ENCODE measurements at regions not wholly inside any gene's neighbourhood (a gene's known extent, or its start where the extent isn't known, plus 50 kb on each side); places are given as distances from the start of the nearest gene placed in this dataset.

- no peak overlapping the region for H3K27ac Mint-ChIP-seq
- H3K27me3 Mint-ChIP-seq = no peaks in the 10 kb centered on the region
- H3K4me1 Mint-ChIP-seq = no peaks in the 10 kb centered on the region
- ATAC-seq (no peak), DNase-seq (no peak)
- H3K4me3 Mint-ChIP-seq = no peak overlapping the region
- H3K9me3 Mint-ChIP-seq = peaks cover 0 to 13% of the 10 kb centered on the region in 2 donors
These were observed 190.6 kb downstream of the RAD51AP2 start for GRCh38 chr2:17327649-17328048.

DNA sequence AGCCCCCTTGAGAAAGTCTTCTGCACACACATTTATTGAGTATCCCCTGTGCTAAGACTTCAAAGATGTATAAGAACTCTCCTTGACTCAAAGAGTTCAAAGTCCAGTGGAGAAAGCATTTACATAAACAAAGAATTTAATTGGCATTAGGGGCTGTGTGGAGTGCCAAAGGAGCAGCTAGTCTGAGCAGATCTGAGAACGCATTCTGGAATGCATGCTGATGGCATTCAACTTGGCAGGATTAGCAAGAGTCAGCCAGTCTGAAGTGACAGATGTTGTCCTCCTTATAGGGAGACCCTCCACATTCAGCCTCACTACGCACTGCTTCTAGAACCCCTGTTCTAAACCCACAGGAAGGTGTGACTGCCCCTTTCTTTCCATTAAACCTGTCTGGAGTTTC is 191.5 kb downstream of the RAD51AP2 start:
- no peak overlapping the region for H3K4me3 Mint-ChIP-seq
- DNase-seq = no peak
- ATAC-seq = no peak
- no peak overlapping the region for H3K27ac Mint-ChIP-seq
- no peaks in the 10 kb centered on the region for H3K4me1 Mint-ChIP-seq
- H3K27me3 Mint-ChIP-seq = no peaks in the 10 kb centered on the region
- H3K9me3 Mint-ChIP-seq = peaks cover 0 to 13% of the 10 kb centered on the region in 2 donors

DNA sequence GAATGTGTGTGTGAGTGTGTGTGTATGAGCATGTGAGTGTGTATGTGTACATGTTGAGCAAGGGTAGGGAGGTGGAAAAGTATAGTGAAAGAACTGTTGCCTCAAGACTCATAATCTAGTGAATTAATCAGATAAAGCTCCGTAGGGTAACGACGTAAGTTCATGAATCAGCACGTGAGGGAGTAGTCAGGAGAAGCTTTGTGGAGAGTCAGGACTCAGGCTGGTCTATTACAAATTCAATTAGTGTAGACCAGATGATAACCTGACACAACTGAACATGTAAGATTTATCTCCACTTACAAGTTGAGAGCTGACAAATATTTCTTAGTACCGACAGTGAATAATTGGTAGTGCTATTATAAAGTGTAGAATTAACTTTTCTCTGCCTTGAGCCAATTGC is 194.5 kb downstream of the RAD51AP2 start:
- Mint-ChIP-seq H3K4me3 (no peak overlapping the region), H3K9me3 (peaks cover 6 to 7% of the 10 kb centered on the region in 2 donors), H3K27me3 (no peaks in the 10 kb centered on the region), H3K27ac (no peak overlapping the region), H3K4me1 (no peaks in the 10 kb centered on the region)
- ATAC-seq (no peak), DNase-seq (no peak)

DNA sequence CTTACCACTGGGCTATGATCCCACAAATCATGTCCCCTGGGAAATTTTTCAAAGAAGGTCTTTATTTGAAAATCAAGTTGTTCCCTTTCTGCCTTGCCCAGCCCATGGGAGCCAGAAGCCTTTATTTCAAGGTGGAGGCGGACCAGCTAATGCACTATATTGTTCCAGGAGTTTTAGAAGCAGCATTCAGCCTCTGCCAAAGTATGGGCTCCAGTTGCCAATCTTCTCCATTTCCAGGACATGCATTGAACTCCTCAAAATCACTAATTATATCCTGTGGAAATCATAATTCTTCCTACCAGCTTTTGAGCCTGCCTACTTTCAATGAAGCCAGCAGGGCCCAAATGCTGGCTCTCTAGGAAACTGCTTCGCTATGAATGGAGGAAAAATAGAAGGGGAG is 195.8 kb downstream of the RAD51AP2 start:
- H3K27ac Mint-ChIP-seq = no peak overlapping the region
- no peaks in the 10 kb centered on the region for H3K27me3 Mint-ChIP-seq
- DNase-seq = no peak
- H3K4me1 Mint-ChIP-seq = no peaks in the 10 kb centered on the region
- H3K4me3 Mint-ChIP-seq = no peak overlapping the region
- no peak for ATAC-seq
- peaks cover 6 to 7% of the 10 kb centered on the region in 2 donors for H3K9me3 Mint-ChIP-seq

DNA sequence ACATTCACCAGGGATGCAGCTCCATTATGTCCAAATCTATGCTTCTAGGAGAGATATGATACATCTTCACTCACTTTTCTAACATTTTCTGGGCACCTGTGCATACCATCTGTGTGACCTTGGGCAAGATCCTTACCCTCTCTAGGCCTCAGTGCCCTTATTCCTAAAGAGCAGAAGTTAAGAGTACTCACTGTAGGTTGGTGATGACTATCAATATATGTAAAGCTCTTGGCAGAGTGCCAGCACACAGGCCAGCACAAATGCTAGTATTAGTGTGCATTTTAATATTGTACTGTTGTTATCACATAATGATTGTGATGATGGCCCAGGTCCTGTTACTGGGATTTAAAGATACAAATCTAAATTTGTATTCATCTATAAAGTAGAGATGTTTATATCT is 199.2 kb downstream of the RAD51AP2 start:
- Mint-ChIP-seq H3K4me1 (no peaks in the 10 kb centered on the region), H3K27ac (no peak overlapping the region), H3K27me3 (no peaks in the 10 kb centered on the region), H3K4me3 (no peak overlapping the region), H3K9me3 (peaks cover 0 to 7% of the 10 kb centered on the region in 2 donors)
- no peak for ATAC-seq
- no peak for DNase-seq

- no peak overlapping the region for H3K4me3 Mint-ChIP-seq
- peaks cover 0 to 7% of the 10 kb centered on the region in 2 donors for H3K9me3 Mint-ChIP-seq
These were observed 200.2 kb downstream of the RAD51AP2 start for GRCh38 chr2:17318013-17318412.

GRCh38 chr2:17317439-17317976 is 200.7 kb downstream of the RAD51AP2 start:
- Mint-ChIP-seq H3K27ac (no peak overlapping the region), H3K9me3 (peaks cover 0 to 7% of the 10 kb centered on the region in 2 donors), H3K27me3 (no peaks in the 10 kb centered on the region), H3K4me3 (no peak overlapping the region), H3K4me1 (no peaks in the 10 kb centered on the region)
- ATAC-seq = no peak
- no peak for DNase-seq

More at GRCh38 chr2:17318013-17318412, 200.2 kb downstream of the RAD51AP2 start:
- no peak for ATAC-seq
- no peaks in the 10 kb centered on the region for H3K4me1 Mint-ChIP-seq
- no peaks in the 10 kb centered on the region for H3K27me3 Mint-ChIP-seq
- DNase-seq = no peak
- no peak overlapping the region for H3K27ac Mint-ChIP-seq

DNA sequence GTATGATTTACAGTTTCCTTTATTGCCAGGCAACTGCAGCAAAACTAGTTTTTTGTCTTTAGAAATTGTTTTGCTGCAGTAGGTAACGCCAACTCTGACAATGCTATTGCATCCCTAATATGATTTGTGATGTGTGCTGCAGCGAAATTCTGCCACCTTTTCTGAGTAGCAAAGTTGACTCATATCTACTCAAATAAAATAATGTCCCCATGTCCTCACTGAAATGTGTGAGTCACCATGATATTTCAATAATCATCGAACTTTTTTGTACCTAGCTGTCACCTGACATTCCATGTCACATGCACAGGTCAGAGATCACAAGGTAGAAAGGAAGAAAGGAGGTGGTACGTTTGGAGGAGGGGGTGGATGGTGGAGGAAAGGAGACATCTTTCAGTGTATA is 205.0 kb downstream of the RAD51AP2 start:
- Mint-ChIP-seq H3K9me3 (peaks cover 0 to 2% of the 10 kb centered on the region in 2 donors), H3K4me3 (no peak overlapping the region), H3K27ac (no peak overlapping the region), H3K4me1 (no peaks in the 10 kb centered on the region), H3K27me3 (peaks cover 8% of the 10 kb centered on the region)
- ATAC-seq = no peak
- no peak for DNase-seq

DNA sequence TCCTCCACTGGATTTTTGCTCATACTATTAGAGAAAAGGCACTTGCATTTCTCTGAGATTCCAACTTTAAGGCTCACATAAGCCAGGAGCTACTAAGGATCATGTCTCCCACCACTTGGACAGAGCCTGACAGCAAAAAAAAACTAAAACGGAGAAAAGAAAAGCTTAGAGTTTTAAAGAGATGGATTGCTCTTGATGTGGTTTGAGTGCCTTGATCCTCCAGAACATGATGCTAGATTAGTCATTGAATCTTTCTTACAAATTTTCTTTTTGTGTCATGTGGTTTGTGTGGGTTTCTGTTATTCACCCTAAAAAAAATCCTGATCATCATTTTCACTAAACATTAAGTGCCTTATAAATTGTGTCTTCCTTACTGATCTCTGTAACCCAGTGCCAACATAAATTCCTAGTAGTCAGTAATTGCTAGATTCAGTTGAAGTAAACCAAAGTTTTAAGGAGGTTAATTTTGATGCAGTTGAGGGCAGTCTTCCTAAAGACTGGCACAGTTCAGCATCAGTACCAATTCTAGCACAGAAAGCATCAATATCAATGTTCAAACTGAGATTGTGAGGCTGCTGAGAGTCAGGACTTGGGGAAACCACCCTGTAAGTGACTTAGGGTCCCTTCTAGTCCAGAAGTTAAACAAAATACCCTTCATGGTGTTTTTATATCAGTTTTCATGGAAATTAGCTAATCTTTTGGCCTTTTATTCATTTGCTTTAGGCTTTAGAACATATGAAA is 206.3 kb downstream of the RAD51AP2 start:
- H3K4me1 Mint-ChIP-seq = no peaks in the 10 kb centered on the region
- no peak for DNase-seq
- H3K9me3 Mint-ChIP-seq = peaks cover 0 to 3% of the 10 kb centered on the region in 2 donors
- peak; percentile 54 for ATAC-seq
- H3K27ac Mint-ChIP-seq = no peak overlapping the region
- peaks cover 11% of the 10 kb centered on the region for H3K27me3 Mint-ChIP-seq
- no peak overlapping the region for H3K4me3 Mint-ChIP-seq

GRCh38 chr2:17311106-17311619 is 207.1 kb downstream of the RAD51AP2 start:
- Mint-ChIP-seq H3K27me3 (peaks cover 11% of the 10 kb centered on the region), H3K4me1 (no peaks in the 10 kb centered on the region), H3K27ac (no peak overlapping the region), H3K9me3 (peaks cover 0 to 3% of the 10 kb centered on the region in 2 donors), H3K4me3 (no peak overlapping the region)
- ATAC-seq (no peak), DNase-seq (no peak)

DNA sequence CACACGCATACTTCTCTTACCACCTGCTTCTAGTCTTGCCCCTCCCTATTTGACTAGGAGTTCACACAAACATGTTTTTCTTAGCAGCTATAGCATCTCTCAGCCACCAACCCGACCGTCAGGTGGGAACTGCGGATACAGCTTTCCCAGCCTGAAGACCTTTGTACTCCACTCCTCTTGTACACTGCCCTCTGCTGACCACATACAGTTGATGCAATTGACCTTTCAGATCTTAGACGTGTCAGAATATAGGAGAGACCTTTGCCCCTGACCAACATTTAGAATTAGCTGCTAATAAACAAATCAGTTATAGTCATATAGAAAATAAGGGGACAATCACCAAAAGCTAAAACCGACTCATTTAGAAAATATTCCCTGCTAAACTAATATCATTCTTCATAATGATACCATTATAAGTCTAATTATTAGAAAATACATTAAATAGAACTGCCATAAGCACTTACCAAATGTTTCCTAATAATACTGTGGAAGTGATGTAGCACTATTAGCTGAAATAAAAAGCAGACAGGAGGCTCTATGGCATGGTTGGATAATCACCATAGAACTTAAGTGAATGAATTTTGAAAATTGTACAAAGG is 208.4 kb downstream of the RAD51AP2 start:
- Mint-ChIP-seq H3K4me3 (no peak overlapping the region), H3K27me3 (peaks cover 11% of the 10 kb centered on the region), H3K27ac (no peak overlapping the region), H3K4me1 (no peaks in the 10 kb centered on the region), H3K9me3 (peaks cover 0 to 3% of the 10 kb centered on the region in 2 donors)
- no peak for ATAC-seq
- DNase-seq = peak in 1 of 2 donors; percentile 2

- DNase-seq (no peak), ATAC-seq (no peak)
- Mint-ChIP-seq H3K9me3 (peaks cover 0 to 3% of the 10 kb centered on the region in 2 donors), H3K4me3 (no peak overlapping the region), H3K4me1 (no peaks in the 10 kb centered on the region), H3K27me3 (peaks cover 11% of the 10 kb centered on the region), H3K27ac (no peak overlapping the region)
These were observed 209.1 kb downstream of the RAD51AP2 start for GRCh38 chr2:17309181-17309580.

DNA sequence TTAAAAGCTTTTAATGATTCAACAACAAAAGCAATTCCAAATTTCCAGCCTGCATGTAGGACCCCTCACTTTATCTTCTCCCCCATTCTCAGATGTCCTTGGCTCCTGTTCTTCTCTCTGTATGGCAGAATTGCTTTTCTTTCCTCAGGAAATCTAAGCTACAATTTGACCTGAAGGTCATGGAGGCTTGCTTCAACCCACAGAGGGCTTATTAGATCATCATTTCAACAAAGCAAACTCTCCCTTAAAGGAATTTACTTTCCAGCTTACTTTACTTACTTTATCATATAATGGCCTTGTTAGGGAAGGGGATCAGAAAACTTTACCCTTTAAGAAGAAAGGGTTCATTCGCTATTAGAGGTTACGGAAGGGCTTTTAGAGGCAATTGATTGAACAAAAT is 211.5 kb downstream of the RAD51AP2 start:
- Mint-ChIP-seq H3K27me3 (peaks cover 11% of the 10 kb centered on the region), H3K4me1 (no peaks in the 10 kb centered on the region), H3K4me3 (no peak overlapping the region), H3K27ac (no peak overlapping the region), H3K9me3 (peaks cover 2 to 7% of the 10 kb centered on the region in 2 donors)
- DNase-seq = no peak
- ATAC-seq = no peak

DNA sequence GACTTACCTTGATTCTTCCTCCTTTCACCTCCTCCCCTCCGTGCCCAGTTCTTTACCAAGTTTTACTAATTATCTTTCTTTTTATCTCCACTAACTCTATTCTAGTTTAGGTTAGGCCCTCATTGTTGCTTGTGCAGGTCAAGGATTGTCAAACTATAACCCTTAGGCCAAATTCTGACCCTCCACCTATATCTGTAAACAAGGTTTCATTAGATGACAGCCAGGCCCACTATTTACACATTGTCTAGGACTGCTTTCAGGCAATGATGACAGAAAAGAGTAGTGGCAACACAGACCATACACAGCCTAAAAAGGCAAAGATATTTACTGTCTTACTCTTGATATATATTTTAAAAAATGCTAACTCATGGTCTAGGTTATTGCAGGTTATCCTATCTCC is 212.0 kb downstream of the RAD51AP2 start:
- DNase-seq = no peak
- H3K4me3 Mint-ChIP-seq = no peak overlapping the region
- ATAC-seq = no peak
- no peak overlapping the region for H3K27ac Mint-ChIP-seq
- peaks cover 11% of the 10 kb centered on the region for H3K27me3 Mint-ChIP-seq
- peaks cover 7 to 12% of the 10 kb centered on the region in 2 donors for H3K9me3 Mint-ChIP-seq
- no peaks in the 10 kb centered on the region for H3K4me1 Mint-ChIP-seq

GRCh38 chr2:17303521-17303920 is 214.7 kb downstream of the RAD51AP2 start:
- ATAC-seq = no peak
- no peak overlapping the region for H3K27ac Mint-ChIP-seq
- H3K9me3 Mint-ChIP-seq = peaks cover 15 to 16% of the 10 kb centered on the region in 2 donors
- no peak for DNase-seq
- no peak overlapping the region for H3K4me3 Mint-ChIP-seq
- H3K4me1 Mint-ChIP-seq = no peaks in the 10 kb centered on the region
- peaks cover 6% of the 10 kb centered on the region for H3K27me3 Mint-ChIP-seq

GRCh38 chr2:17303054-17303453 is 215.2 kb downstream of the RAD51AP2 start:
- peaks cover under 1% of the 10 kb centered on the region for H3K27me3 Mint-ChIP-seq
- no peak overlapping the region for H3K27ac Mint-ChIP-seq
- H3K9me3 Mint-ChIP-seq = peaks cover 14 to 15% of the 10 kb centered on the region in 2 donors
- DNase-seq = no peak
- H3K4me1 Mint-ChIP-seq = no peaks in the 10 kb centered on the region
- no peak overlapping the region for H3K4me3 Mint-ChIP-seq
- ATAC-seq = no peak
